ENCODE measurements at regions not wholly inside any gene's neighbourhood (a gene's known extent, or its start where the extent isn't known, plus 50 kb on each side); places are given as distances from the start of the nearest gene placed in this dataset.

DNA sequence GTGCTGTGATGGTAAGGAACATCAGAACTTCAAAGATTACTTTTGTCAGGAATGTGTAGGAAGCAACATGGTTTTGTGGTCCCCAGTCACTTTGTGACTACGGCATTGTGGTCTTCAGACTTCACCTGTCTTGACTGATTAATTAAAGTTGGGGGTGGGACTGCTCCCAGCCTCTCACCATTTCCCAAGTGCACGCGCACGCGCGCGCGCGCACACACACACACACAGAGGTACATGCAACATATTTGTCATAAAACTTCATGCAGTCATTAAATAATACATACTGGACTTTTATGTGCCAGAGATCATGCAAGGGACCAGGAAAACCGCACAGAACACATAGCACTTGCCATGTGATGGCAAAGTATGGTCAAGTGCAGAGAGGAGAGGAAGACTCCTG is 181.2 kb downstream of the EVX1 start:
- H3K27ac ChIP-seq = no peak overlapping the region
- DNase-seq = no peak
- WGBS (ENCODE audit: insufficient coverage, low coverage, low lambda C conversion rate, missing lambda C conversion rate) = 91% methylated on average over 9 of the region's 10 CpGs

DNA sequence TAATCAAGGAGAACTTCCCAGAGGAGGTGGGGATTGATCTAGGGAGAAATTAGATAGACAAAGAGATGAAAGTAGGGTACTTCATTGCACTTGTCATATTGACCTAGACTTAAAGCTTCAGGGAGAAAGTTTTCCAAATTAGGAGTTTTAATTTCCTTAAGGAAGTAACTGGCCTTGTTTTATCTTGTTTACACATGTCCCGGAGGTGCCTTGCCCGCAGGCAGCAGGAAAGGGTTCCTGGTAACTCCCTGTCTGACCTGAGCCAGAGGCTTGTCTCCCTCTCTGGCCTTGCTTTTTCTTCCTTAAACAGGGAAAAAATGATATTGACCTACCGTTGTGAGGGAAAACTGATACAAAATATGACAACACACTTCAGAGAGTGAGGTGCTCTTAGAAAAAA is 181.6 kb downstream of the EVX1 start:
- no peak overlapping the region for H3K27ac ChIP-seq
- 35% methylated on average over 3 of the region's 3 CpGs for WGBS (ENCODE audit: insufficient coverage, low coverage, low lambda C conversion rate, missing lambda C conversion rate)
- no peaks in the 10 kb centered on the region for H3K27me3 ChIP-seq
- peaks cover 0 to 13% (median 6%) of the 10 kb centered on the region in 4 donors for H3K4me1 ChIP-seq
- H3K4me3 ChIP-seq = no peak overlapping the region
- DNase-seq (no peak), ATAC-seq (peak in 2 of 4 donors; percentile 24 to 61)
- intact Hi-C loops (cut with DNase I) = no loop called here
- H3K36me3 ChIP-seq = no peaks in the 10 kb centered on the region
- no peaks in the 10 kb centered on the region for H3K9me3 ChIP-seq
- TF ChIP-seq, protein P1, sequence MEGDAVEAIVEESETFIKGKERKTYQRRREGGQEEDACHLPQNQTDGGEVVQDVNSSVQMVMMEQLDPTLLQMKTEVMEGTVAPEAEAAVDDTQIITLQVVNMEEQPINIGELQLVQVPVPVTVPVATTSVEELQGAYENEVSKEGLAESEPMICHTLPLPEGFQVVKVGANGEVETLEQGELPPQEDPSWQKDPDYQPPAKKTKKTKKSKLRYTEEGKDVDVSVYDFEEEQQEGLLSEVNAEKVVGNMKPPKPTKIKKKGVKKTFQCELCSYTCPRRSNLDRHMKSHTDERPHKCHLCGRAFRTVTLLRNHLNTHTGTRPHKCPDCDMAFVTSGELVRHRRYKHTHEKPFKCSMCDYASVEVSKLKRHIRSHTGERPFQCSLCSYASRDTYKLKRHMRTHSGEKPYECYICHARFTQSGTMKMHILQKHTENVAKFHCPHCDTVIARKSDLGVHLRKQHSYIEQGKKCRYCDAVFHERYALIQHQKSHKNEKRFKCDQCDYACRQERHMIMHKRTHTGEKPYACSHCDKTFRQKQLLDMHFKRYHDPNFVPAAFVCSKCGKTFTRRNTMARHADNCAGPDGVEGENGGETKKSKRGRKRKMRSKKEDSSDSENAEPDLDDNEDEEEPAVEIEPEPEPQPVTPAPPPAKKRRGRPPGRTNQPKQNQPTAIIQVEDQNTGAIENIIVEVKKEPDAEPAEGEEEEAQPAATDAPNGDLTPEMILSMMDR (IDR thresholded peaks at IDR 0.05) = no peak
- TF ChIP-seq POLR2A (IDR thresholded peaks at IDR 0.05) = no peak

More for the DNA sequence above, 181.2 kb downstream of the EVX1 start:
- no peaks in the 10 kb centered on the region for H3K36me3 ChIP-seq
- ATAC-seq = no peak
- no peaks in the 10 kb centered on the region for H3K27me3 ChIP-seq
- peaks cover 0 to 17% (median 8%) of the 10 kb centered on the region in 4 donors for H3K4me1 ChIP-seq
- H3K4me3 ChIP-seq = no peak overlapping the region
- TF ChIP-seq POLR2A (IDR thresholded peaks at IDR 0.05) = no peak
- TF ChIP-seq, protein P1 (IDR thresholded peaks at IDR 0.05) = no peak
- intact Hi-C loops (cut with DNase I) = no loop called here
- no peaks in the 10 kb centered on the region for H3K9me3 ChIP-seq

DNA sequence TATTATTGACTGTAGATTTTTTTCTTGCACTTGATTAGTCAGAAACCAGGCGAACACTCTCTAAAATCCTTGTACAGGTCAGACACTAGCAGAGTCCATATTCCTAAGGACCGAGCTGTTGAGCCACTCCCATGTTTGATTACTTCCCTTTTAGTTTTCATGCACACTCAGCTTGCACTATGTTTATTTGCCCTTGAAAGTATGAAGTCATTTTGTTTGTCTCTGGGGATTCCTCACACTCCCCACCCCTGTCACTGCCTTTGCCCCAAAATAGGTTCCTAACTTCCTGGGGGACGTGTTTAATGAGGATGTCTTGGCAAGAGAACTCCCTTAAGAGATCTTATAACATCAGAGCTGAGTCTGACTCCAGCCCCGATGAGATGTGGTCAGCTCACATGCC is 182.1 kb downstream of the EVX1 start:
- intact Hi-C loops (cut with DNase I) = no loop called here
- ATAC-seq = peak in 3 of 4 donors; percentile 34 to 56 (median 39)
- 34% methylated on average over 4 of the region's 4 CpGs for WGBS (ENCODE audit: insufficient coverage, low coverage, low lambda C conversion rate, missing lambda C conversion rate)

DNA sequence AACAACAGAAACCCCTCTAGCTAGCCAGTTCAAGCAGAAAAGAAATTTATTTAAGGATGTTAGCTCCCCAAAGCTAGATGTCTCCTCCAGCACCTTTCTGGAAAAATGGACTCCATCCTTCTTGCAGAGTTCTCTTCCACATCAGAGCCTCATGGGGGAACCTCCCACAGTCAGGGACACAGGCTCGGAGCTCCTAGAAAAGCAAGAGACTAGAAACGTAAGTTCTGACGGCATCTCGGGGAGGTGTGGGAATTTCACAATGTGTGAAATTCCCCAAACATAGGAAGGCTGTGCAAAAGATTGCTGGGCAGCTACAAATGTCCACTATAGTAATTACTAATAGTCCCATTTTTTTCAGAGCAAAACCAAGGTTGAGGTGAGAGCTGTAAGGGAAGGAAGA is 184.8 kb downstream of the EVX1 start:
- Histone ChIP-seq H3K36me3 (no peaks in the 10 kb centered on the region), H3K4me3 (no peak overlapping the region), H3K9me3 (no peaks in the 10 kb centered on the region), H3K27me3 (no peaks in the 10 kb centered on the region), H3K4me1 (no peaks in the 10 kb centered on the region), H3K27ac (no peak overlapping the region)
- WGBS (ENCODE audit: insufficient coverage, low coverage, low lambda C conversion rate, missing lambda C conversion rate) = 78% methylated on average over 4 of the region's 4 CpGs
- no peak for DNase-seq
- no peak for ATAC-seq
- intact Hi-C loops (cut with DNase I) = no loop called here
- TF ChIP-seq POLR2A (IDR thresholded peaks at IDR 0.05) = no peak
- TF ChIP-seq, protein P1 (IDR thresholded peaks at IDR 0.05) = no peak

More for the DNA sequence above, 182.1 kb downstream of the EVX1 start:
- H3K4me1 ChIP-seq = peaks cover 0 to 8% (median 4%) of the 10 kb centered on the region in 4 donors
- no peak overlapping the region for H3K27ac ChIP-seq
- no peaks in the 10 kb centered on the region for H3K36me3 ChIP-seq
- H3K9me3 ChIP-seq = no peaks in the 10 kb centered on the region
- TF ChIP-seq, protein P1 (IDR thresholded peaks at IDR 0.05) = no peak
- no peak for TF ChIP-seq POLR2A (IDR thresholded peaks at IDR 0.05)
- no peak overlapping the region for H3K4me3 ChIP-seq
- DNase-seq = no peak
- no peaks in the 10 kb centered on the region for H3K27me3 ChIP-seq

DNA sequence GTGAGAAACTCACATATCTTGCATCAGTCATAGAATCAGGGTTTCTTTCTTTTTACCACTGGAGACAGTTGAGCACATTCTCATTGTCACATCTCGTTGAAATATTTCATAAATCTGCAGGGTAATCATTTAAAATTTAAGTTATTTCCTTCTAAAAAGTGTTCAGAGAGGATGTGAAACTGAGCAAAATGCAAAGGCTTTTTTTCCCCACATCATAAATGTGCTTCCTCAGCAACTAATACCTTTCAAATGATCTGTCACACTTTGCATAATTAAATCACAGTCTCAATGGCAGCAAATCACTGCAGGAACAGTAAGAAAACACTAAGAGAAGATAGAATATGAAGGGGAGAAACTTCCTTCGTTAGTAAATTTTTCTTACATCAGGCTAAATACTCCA is 187.5 kb downstream of the EVX1 start:
- intact Hi-C loops (cut with DNase I) = no loop called here
- DNase-seq (no peak), ATAC-seq (peak in 1 of 4 donors; percentile 26)
- H3K27ac ChIP-seq = no peak overlapping the region
- no peak overlapping the region for H3K4me3 ChIP-seq
- no peak for TF ChIP-seq POLR2A (IDR thresholded peaks at IDR 0.05)
- TF ChIP-seq, protein P1 (IDR thresholded peaks at IDR 0.05) = no peak
- WGBS (ENCODE audit: insufficient coverage, low coverage, low lambda C conversion rate, missing lambda C conversion rate) = 35% methylated on average over 2 of the region's 2 CpGs
- H3K4me1 ChIP-seq = no peaks in the 10 kb centered on the region
- H3K9me3 ChIP-seq = no peaks in the 10 kb centered on the region
- H3K36me3 ChIP-seq = no peaks in the 10 kb centered on the region
- H3K27me3 ChIP-seq = no peaks in the 10 kb centered on the region

Measured in right lobe of liver (tissue), 6 donors.